ENCODE measurements at regions not wholly inside any gene's neighbourhood (a gene's known extent, or its start where the extent isn't known, plus 50 kb on each side); places are given as distances from the start of the nearest gene placed in this dataset.
"Not testable (repeated sequence)": the region's sequence is repeated elsewhere in the genome, so short reads cannot be mapped to it uniquely, and the experiment has no call there.

DNA sequence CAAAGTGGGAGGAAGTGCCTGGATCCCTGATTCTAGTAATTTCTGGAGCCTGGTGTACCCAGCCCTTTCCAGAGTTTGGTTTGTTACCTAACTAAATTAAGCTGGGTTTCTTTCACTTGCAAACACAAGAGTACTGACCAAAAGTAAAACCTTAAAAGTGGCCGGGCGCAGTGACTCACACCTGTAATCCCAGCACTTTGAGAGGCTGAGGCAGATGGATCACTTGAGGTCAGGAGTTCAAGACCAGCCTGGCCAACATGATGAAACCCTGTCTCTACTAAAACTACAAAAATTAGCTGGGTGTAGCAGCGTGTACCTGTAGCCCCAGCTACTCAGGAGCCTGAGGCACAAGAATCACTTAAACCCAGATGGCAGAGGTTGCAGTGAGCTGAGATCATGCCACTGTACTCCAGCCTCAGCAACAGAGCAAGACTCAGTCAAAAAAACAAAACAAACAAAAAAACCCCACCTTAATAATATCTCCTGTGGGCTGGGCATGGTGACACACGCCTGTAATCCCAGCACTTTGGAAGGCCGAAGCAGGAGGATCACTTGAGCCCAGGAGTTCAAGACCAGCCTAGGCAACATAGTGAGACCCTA, 78.0 kb upstream of the BLID start:
- TF ChIP-seq, protein P1, sequence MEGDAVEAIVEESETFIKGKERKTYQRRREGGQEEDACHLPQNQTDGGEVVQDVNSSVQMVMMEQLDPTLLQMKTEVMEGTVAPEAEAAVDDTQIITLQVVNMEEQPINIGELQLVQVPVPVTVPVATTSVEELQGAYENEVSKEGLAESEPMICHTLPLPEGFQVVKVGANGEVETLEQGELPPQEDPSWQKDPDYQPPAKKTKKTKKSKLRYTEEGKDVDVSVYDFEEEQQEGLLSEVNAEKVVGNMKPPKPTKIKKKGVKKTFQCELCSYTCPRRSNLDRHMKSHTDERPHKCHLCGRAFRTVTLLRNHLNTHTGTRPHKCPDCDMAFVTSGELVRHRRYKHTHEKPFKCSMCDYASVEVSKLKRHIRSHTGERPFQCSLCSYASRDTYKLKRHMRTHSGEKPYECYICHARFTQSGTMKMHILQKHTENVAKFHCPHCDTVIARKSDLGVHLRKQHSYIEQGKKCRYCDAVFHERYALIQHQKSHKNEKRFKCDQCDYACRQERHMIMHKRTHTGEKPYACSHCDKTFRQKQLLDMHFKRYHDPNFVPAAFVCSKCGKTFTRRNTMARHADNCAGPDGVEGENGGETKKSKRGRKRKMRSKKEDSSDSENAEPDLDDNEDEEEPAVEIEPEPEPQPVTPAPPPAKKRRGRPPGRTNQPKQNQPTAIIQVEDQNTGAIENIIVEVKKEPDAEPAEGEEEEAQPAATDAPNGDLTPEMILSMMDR (IDR thresholded peaks at IDR 0.05; ENCODE audit: insufficient read depth, low read depth, low read length): not testable (repeated sequence)
- not testable (repeated sequence) for TF ChIP-seq EZH2 (IDR thresholded peaks at IDR 0.05; ENCODE audit: insufficient read depth, low read length)

All from astrocyte (in vitro differentiated cells and primary cell).